PC-9 (cell line): ENCODE measurements at regions not wholly inside any gene's neighbourhood (a gene's known extent, or its start where the extent isn't known, plus 50 kb on each side); places are given as distances from the start of the nearest gene placed in this dataset.

Experiments used
- BruUV-seq: library from RNA; stranded (reverse); fragments of 400-500 nt; replicated peaks from 2 replicates; lab custom pipeline; 2021; lab: Mats Ljungman, UMichigan
- CTCF ChIA-PET: fragments of 300-600 bp; sonication (Branson Sonifier 250); formaldehyde crosslinking; loops from one replicate; lab custom pipeline; 2022; ENCODE audit warnings: antibody characterized with exemption; lab: Charles Lee
- POLR2A ChIA-PET: fragments of 300-600 bp; sonication (Branson Sonifier 250); formaldehyde crosslinking; loops from one replicate; lab custom pipeline; 2022; ENCODE audit warnings: antibody characterized with exemption; ENCODE audit not compliant: unreplicated experiment; lab: Charles Lee
- DNase-seq, 2 experiments: peaks; one replicate each; pipeline versions ENCODE4 v3.0.0 to v3.0.0-alpha.2; 2015 to 2022; ENCODE audit warnings: mixed read lengths in 1 of 2
- H2AFZ ChIP-seq: fragments of 200-600 bp; sonication (generic); 2 replicates; pipeline ENCODE4 v1.8.1; 2017; ENCODE audit warnings: antibody characterized with exemption
- H3F3A ChIP-seq: fragments of 200-600 bp; sonication (generic); 2 replicates; pipeline ENCODE4 v1.8.1; 2017; ENCODE audit warnings: antibody characterized with exemption, mild to moderate bottlenecking, low read depth; ENCODE audit not compliant: insufficient read depth
- H3K27ac ChIP-seq: fragments of 200-600 bp; sonication (generic); 2 replicates; pipeline ENCODE4 v1.6.1; 2016; ENCODE audit warnings: mixed run types
- H3K27me3 ChIP-seq: fragments of 200-600 bp; sonication (generic); 2 replicates; pipeline ENCODE4 v1.6.1; 2016; ENCODE audit warnings: low read depth, mixed run types; ENCODE audit not compliant: insufficient read depth
- H3K36me3 ChIP-seq: fragments of 200-600 bp; sonication (generic); 2 replicates; pipeline ENCODE4 v1.6.1; 2016; ENCODE audit warnings: low read depth, mixed run types
- H3K4me1 ChIP-seq: fragments of 200-600 bp; sonication (generic); replicated peaks from 2 replicates; pipeline ENCODE4 v1.6.1; 2016; ENCODE audit warnings: mixed run types; ENCODE audit not compliant: insufficient read depth
- H3K4me2 ChIP-seq: fragments of 200-600 bp; sonication (generic); 2 replicates; pipeline ENCODE4 v1.6.1; 2017; ENCODE audit warnings: mixed run types
- H3K4me3 ChIP-seq: fragments of 200-600 bp; sonication (generic); 2 replicates; pipeline ENCODE4 v1.6.1; 2016; ENCODE audit warnings: mixed run types
- H3K79me2 ChIP-seq: fragments of 200-600 bp; sonication (generic); 2 replicates; pipeline ENCODE4 v1.6.1; 2017; ENCODE audit warnings: low read depth, mixed run types
- H3K9me2 ChIP-seq: fragments of 200-600 bp; sonication (generic); 2 replicates; pipeline ENCODE4 v1.8.1; 2017; ENCODE audit warnings: mild to moderate bottlenecking; ENCODE audit not compliant: insufficient read depth
- H3K9me3 ChIP-seq: fragments of 200-600 bp; sonication (generic); 2 replicates; pipeline ENCODE4 v1.8.1; 2016; ENCODE audit warnings: low read depth; ENCODE audit not compliant: insufficient read depth
- H4K20me1 ChIP-seq: fragments of 200-600 bp; sonication (generic); 2 replicates; pipeline ENCODE4 v1.8.1; 2017; ENCODE audit not compliant: insufficient read depth
- EZH2 ChIP-seq: fragments of 200-600 bp; sonication (generic); IDR thresholded peaks from 2 replicates; pipeline ENCODE4 v1.8.0; 2017; ENCODE audit warnings: antibody characterized with exemption, low read depth
- intact Hi-C: fragments of 100-400 bp; cut with micrococcal nuclease; formaldehyde crosslinking; loops from one replicate; pipeline ENCODE4 v1.10.0; 2022; ENCODE audit not compliant: unreplicated experiment
- TF ChIP-seq, protein P1 (sequence below): fragments of 200-600 bp; sonication (generic); conservative IDR thresholded peaks from 2 replicates; pipeline ENCODE4 v1.6.1; 2017; ENCODE audit warnings: mixed run types, antibody characterized with exemption, mild to moderate bottlenecking, moderate library complexity

- CTCF ChIA-PET = no interaction called here
- H3K4me3 ChIP-seq = no peak overlapping the region
- H3F3A ChIP-seq = no peaks in the 10 kb centered on the region
- no peaks in the 10 kb centered on the region for H3K9me2 ChIP-seq
- no peaks in the 10 kb centered on the region for H3K36me3 ChIP-seq
- no peak overlapping the region for H2AFZ ChIP-seq
- H3K27me3 ChIP-seq = no peaks in the 10 kb centered on the region
- POLR2A ChIA-PET = no interaction called here
- no peak overlapping the region for H3K27ac ChIP-seq
- no peak for DNase-seq
- no peaks in the 10 kb centered on the region for H3K79me2 ChIP-seq
- TF ChIP-seq, protein P1, sequence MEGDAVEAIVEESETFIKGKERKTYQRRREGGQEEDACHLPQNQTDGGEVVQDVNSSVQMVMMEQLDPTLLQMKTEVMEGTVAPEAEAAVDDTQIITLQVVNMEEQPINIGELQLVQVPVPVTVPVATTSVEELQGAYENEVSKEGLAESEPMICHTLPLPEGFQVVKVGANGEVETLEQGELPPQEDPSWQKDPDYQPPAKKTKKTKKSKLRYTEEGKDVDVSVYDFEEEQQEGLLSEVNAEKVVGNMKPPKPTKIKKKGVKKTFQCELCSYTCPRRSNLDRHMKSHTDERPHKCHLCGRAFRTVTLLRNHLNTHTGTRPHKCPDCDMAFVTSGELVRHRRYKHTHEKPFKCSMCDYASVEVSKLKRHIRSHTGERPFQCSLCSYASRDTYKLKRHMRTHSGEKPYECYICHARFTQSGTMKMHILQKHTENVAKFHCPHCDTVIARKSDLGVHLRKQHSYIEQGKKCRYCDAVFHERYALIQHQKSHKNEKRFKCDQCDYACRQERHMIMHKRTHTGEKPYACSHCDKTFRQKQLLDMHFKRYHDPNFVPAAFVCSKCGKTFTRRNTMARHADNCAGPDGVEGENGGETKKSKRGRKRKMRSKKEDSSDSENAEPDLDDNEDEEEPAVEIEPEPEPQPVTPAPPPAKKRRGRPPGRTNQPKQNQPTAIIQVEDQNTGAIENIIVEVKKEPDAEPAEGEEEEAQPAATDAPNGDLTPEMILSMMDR = no peak
- TF ChIP-seq EZH2 = no peak
- H4K20me1 ChIP-seq = no peaks in the 10 kb centered on the region
- no TSS peak for BruUV-seq
- no peak overlapping the region for H3K4me2 ChIP-seq
- no peaks in the 10 kb centered on the region for H3K9me3 ChIP-seq
- intact Hi-C loops = no loop called here
- no peaks in the 10 kb centered on the region for H3K4me1 ChIP-seq
These were observed 91.3 kb upstream of the HEY2 start for GRCh38 chr6:125658136-125658535.

GRCh38 chr6:125658759-125659431 is 90.5 kb upstream of the HEY2 start:
- Histone ChIP-seq H3K4me1 (no peaks in the 10 kb centered on the region), H3K4me2 (no peak overlapping the region), H3K36me3 (no peaks in the 10 kb centered on the region), H3K27me3 (no peaks in the 10 kb centered on the region), H3K9me3 (no peaks in the 10 kb centered on the region), H3K27ac (no peak overlapping the region), H3K4me3 (no peak overlapping the region), H3K9me2 (no peaks in the 10 kb centered on the region), H4K20me1 (no peaks in the 10 kb centered on the region), H2AFZ (no peak overlapping the region), H3F3A (no peaks in the 10 kb centered on the region), H3K79me2 (no peaks in the 10 kb centered on the region)
- intact Hi-C loops = no loop called here
- ChIA-PET CTCF (no interaction called here), POLR2A (interaction anchor here (0.6 kb wide), 1 partner anchor 128 kb away, joined by 4 read pairs; no protein-coding TSS in a partner anchor)
- no peak for DNase-seq
- TF ChIP-seq EZH2 = no peak
- TF ChIP-seq, protein P1 = no peak
- no TSS peak for BruUV-seq

GRCh38 chr6:125659887-125660286 is 89.5 kb upstream of the HEY2 start:
- POLR2A ChIA-PET = no interaction called here
- no peaks in the 10 kb centered on the region for H3K9me2 ChIP-seq
- no peak for DNase-seq
- H3K36me3 ChIP-seq = no peaks in the 10 kb centered on the region
- intact Hi-C loops = no loop called here
- no peaks in the 10 kb centered on the region for H3F3A ChIP-seq
- CTCF ChIA-PET = no interaction called here
- no peaks in the 10 kb centered on the region for H3K79me2 ChIP-seq
- no peak overlapping the region for H3K4me3 ChIP-seq
- no peak overlapping the region for H3K27ac ChIP-seq
- H3K4me1 ChIP-seq = no peaks in the 10 kb centered on the region
- no TSS peak for BruUV-seq
- no peaks in the 10 kb centered on the region for H3K27me3 ChIP-seq
- no peak overlapping the region for H3K4me2 ChIP-seq
- no peak overlapping the region for H2AFZ ChIP-seq
- no peaks in the 10 kb centered on the region for H4K20me1 ChIP-seq
- TF ChIP-seq, protein P1 = no peak
- TF ChIP-seq EZH2 = no peak
- H3K9me3 ChIP-seq = no peaks in the 10 kb centered on the region
